Tibial nerve (tissue), 4 donors: ENCODE measurements at regions not wholly inside any gene's neighbourhood (a gene's known extent, or its start where the extent isn't known, plus 50 kb on each side); places are given as distances from the start of the nearest gene placed in this dataset.

Source experiments
- CTCF ChIP-seq, 5 experiments: fragments of 200-600 bp in 3 of 5; fragments of 450-650 bp in 2 of 5; sonication (generic) in 3 of 5; IDR thresholded peaks; one replicate each; pipeline ENCODE4 v1.5.1; 2016 to 2019; ENCODE audit warnings: antibody characterized with exemption in 5 of 5, mild to moderate bottlenecking in 3 of 5, moderate library complexity in 2 of 5
- EP300 ChIP-seq, 2 donors: sonication (generic); formaldehyde crosslinking; IDR thresholded peaks; one replicate each; pipeline ENCODE4 v1.6.1; 2017; ENCODE audit warnings: antibody characterized with exemption in 2 of 2, mild to moderate bottlenecking in 1 of 2
- POLR2A ChIP-seq, 2 donors: fragments of 450-650 bp; IDR thresholded peaks; one replicate each; pipeline ENCODE4 v1.6.1; 2017; ENCODE audit warnings: antibody characterized with exemption in 2 of 2, mild to moderate bottlenecking in 2 of 2, moderate library complexity in 2 of 2

- TF ChIP-seq CTCF (IDR thresholded peaks at IDR 0.05) (no peak), EP300 (IDR thresholded peaks at IDR 0.05) (no peak), POLR2A (IDR thresholded peaks at IDR 0.05) (no peak)
These were observed 117.4 kb upstream of the GPR26 start for GRCh38 chr10:123548770-123549169.
